HUDEP-2 (cell line): ENCODE measurements at regions not wholly inside any gene's neighbourhood (a gene's known extent, or its start where the extent isn't known, plus 50 kb on each side); places are given as distances from the start of the nearest gene placed in this dataset.

ENCODE experiments used
- DNase-seq, 76 experiments: peaks; one replicate each; lab custom pipeline; 2025; ENCODE audit not compliant: unreplicated experiment in 76 of 76; lab: John Stamatoyannopoulos, UW

DNA sequence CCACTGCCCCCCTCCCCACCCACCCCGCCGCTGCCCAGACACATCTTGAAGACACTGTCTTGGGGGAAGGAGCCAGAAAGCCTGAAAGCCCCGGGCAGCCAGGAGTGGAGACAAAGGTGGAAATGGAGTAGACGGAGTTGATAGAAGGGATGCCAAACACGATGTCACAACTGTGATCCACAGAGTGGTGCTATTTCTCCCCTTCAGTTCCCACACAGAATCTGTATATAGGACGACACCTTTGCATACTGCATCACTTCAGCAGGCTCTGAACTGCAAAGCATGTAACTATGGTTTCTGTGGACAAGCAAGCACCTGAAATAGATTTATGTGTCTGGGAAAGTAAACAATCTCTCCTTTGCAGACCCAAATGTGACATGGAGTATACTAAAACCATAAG lies 56.4 kb upstream of the F13A1 start:
- DNase-seq: no peak

DNA sequence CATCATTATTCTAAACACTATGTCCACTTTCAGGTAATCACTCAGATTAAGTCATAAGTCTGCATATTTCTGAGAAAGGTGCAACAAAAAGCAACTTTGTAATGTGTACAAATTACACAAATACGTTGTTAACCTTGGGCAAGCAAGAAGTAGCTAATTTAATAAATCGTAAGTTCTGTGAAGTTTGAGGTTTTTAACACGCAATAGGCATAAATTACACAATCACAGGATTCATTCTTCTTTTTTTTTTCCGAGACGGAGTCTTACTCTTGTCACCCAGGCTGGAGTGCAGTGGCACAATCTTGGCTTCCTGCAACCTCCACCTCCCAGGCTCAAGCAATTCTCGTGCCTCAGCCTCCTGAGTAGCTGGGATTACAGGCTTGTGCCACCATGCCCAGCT lies 57.2 kb upstream of the F13A1 start:
- DNase-seq: no peak

DNA sequence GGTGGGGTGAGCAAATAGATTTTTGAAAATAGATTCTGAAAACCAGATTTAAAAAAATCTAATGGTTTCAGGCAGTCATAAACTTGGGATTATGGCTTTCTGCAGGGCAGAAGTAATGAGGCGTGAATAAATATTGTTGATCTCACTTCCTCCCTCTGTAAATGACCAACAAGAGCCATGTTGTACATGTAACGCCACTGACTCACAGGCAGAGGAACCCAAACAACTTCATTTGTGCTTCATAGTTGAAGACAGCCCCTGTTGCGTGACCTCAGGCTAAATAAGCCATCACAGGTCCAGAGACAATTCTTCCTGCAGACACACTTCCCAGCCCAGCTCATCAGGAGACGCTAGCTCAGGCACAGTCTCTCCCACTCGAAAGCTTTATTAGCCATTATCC lies 59.1 kb upstream of the F13A1 start:
- DNase-seq: no peak

DNA sequence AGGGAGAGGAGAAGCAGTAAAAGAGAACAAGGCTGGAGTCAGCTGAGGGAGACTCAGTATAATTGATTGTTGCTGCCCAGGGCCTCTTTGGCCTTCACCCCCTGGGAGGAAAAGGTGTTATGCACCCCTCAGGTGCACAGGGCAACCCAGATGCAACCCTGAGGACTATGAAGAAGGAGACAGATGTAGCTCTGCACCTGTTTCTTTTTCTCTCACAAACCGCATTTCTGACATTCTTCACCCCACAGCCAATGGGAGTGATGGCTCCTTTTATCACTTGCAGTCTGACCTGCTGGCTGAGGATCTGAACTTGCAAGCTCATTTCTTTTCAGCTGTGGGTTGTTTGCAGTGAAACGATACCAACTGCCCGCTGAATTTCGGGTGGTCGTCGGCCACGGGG lies 64.1 kb upstream of the F13A1 start:
- no peak for DNase-seq

- DNase-seq: no peak
Observed at GRCh38 chr6:6386010-6386409, 65.5 kb upstream of the F13A1 start.

DNA sequence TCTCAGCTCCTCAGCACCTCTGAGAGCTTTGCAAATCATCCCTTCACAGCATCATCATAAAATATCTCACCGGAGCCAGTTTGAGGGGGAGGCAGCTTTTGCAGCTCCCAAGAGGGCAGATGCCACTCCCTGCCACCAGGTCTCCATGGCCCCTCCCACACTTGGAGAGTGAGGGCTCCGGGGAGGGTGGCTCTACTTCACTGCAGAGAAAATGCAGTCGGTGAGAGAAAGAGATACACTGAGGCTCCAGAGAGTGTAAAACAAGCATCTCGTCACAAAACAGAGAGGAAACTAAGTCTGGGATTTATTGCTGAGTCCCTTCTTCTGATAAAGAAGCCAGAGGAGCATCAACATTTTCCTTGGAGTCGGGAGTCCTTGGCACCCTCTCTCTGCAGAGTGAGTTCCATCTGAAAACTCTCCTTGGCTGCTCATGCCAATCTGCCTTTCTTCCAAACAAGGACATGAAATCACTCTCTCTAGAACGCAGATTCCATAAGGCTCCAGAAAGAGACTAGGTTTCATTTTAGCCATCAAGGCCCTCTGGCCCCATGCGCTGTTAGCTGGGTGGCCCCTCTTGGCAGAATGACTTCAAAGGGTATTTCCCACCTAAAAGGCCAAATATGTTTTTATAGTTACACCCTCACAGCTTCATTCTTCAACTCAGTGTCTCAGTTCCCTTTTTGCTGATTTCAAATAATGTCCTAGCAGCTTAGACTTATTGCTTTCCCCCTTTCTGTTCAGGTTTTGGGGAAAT lies 70.6 kb upstream of the F13A1 start:
- DNase-seq: no peak

GRCh38 chr6:6392214-6393068 lies 72.0 kb upstream of the F13A1 start:
- DNase-seq: no peak

DNA sequence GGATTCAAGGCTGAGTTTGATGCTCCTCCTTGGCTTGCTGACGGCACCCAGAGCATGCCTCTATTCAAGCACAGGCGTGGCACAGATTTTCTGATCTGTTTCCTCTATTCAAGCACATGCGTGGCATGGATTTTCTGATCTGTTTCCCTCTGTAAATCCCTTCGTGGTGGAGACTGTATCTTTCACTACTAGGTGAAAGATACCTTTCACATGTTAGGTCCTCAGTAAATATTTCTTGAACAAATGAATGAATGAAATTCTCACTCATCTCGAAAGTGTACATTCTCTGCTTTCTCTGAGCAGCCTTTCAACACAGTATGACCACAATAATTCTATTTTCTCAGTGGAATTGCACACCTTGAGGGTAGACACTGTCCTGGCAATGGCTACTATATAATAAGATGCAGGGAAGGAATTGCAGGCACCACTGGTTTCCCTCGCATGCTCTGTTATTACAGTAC lies 72.6 kb upstream of the F13A1 start:
- no peak for DNase-seq

DNA sequence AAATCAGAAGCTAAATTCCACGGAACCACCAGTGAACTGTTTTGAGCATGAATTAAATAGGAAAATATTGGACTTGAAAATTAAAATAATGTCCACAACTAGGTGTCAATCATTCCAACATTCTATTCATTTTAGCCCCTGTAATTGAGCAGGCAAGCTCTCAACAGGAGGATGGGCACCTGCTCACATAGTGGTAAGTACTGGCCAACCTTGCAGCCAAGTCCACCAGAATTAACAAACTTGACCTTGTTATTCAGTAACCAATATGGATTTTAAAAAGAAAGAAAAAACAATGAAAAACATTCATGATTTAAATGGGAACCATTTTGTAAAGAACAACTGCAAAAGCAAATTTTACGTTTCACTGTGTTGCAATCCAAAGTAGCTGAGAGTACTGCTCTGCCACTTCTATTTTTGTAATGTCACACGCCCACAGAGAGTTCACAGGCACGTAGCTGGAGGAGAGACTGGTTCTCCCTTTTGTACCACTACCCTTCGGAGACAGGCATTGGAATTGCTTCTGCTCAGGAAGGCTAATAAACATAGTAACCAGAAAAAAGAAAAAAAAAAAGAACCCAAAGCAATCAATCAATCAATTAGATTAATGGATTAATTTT lies 75.2 kb upstream of the F13A1 start:
- DNase-seq: no peak

- no peak for DNase-seq
Observed at GRCh38 chr6:6397842-6398241, 77.4 kb upstream of the F13A1 start.

- DNase-seq: no peak
Observed at GRCh38 chr6:6399568-6399967, 79.1 kb upstream of the F13A1 start.

DNA sequence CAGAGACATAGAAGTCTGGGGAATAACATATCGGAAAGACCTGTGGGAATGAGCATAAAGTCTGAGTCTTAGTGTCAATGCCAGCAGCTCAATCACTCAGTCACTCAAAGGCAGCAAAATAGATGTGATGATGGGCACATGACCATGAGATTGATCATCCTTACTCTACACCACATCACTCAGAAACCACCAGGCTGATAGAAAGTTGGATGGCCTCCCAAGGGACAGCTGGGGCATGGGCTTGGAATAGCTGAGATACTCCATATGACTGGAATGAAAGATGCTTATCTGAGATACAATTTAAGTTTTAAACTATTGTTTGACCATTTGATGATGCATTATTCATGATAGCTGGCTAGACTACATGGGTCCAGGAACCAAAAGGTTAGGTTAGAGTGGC lies 80.9 kb upstream of the F13A1 start:
- no peak for DNase-seq

GRCh38 chr6:6402006-6402405 lies 81.5 kb upstream of the F13A1 start:
- DNase-seq: no peak

DNA sequence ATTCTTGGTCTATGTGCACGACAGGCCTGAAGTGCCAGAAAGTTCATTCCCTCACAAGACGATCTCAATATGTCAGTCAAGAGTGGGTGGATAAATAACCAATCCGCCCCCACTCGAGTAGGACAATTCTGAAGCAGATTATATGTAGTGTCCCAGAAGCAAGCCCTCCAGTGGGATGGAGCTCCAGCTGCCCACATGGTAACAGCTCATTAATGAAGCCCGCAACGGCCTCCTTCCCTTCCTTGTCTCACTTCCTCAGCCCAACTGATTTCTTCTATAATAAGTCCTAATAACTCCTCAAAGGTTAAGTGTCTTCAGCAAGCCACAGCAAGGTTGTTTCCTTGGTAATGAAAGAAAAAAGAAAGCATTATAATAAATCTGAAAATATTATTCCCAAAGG lies 82.1 kb upstream of the F13A1 start:
- DNase-seq: no peak

- no peak for DNase-seq
Observed at GRCh38 chr6:6405031-6405430, 84.6 kb upstream of the F13A1 start.

GRCh38 chr6:6405997-6406714 lies 85.7 kb upstream of the F13A1 start:
- DNase-seq: no peak

DNA sequence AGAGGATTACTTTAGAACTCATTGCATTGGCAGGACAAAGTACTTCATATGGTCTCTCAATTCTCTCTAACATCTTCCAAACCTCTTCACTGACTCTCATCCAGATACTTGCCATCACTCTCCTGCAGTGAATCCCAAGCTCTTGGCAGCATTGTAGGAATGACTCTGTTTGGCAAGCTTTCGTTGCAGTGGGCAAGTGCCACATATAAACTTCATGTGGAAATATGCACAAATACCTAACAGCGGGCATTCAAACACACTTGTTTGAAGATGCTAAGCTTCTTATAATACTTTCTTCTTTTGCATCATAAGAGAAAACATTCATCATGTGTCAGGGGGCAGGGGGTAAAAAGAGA lies 86.2 kb upstream of the F13A1 start:
- no peak for DNase-seq

- no peak for DNase-seq
Observed at GRCh38 chr6:6407071-6407741, 86.7 kb upstream of the F13A1 start.

DNA sequence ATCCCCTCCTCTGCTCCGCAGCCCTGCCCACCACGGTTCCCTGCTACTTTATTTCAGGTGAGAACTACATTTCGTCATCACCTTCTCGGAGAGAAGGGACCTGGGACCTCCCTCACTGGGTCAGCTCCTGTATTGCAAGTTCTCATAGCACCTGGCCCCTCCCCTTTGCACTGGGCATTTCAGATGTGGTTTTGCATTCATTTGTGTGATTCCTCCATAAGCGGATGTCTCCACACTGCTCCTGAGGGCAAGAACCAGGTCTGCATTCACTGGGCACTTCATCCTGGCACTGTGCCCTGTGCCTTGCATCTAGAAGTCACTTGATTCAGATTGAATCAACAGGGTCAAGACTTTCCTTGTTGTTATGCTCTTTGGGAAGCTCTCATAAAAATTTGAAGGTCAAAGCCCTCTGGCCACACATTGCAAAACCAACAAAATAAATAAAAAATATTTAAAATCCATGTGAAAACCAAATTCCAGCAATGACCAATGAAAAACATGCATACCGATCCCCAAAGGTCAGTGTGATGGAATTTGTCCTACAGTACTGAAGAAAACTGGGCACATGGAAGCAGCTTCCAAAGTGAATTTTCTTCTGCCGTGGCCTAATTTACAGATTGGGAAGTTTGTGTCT lies 89.1 kb upstream of the F13A1 start:
- DNase-seq: no peak

- DNase-seq: no peak
Observed at GRCh38 chr6:6411115-6411514, 90.7 kb upstream of the F13A1 start.
